ENCODE measurements at regions not wholly inside any gene's neighbourhood (a gene's known extent, or its start where the extent isn't known, plus 50 kb on each side); places are given as distances from the start of the nearest gene placed in this dataset.

- CTCF ChIA-PET: no interaction called here
- no peaks in the 10 kb centered on the region; the same call in 1 of the 2 replicates for H3K27me3 ChIP-seq (ENCODE audit: control insufficient read depth, insufficient read depth, low read length)
- TF ChIP-seq, protein P1, sequence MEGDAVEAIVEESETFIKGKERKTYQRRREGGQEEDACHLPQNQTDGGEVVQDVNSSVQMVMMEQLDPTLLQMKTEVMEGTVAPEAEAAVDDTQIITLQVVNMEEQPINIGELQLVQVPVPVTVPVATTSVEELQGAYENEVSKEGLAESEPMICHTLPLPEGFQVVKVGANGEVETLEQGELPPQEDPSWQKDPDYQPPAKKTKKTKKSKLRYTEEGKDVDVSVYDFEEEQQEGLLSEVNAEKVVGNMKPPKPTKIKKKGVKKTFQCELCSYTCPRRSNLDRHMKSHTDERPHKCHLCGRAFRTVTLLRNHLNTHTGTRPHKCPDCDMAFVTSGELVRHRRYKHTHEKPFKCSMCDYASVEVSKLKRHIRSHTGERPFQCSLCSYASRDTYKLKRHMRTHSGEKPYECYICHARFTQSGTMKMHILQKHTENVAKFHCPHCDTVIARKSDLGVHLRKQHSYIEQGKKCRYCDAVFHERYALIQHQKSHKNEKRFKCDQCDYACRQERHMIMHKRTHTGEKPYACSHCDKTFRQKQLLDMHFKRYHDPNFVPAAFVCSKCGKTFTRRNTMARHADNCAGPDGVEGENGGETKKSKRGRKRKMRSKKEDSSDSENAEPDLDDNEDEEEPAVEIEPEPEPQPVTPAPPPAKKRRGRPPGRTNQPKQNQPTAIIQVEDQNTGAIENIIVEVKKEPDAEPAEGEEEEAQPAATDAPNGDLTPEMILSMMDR (IDR thresholded peaks at IDR 0.05; ENCODE audit: insufficient read depth, low read depth, low read length): no peak
- DNase-seq (ENCODE audit: low read depth): no peak
- H3K4me3 ChIP-seq (ENCODE audit: low read depth, low read length): no peak overlapping the region
- POLR2A ChIA-PET: no interaction called here
- H3K36me3 ChIP-seq (ENCODE audit: control insufficient read depth, insufficient read depth, low read length): no peaks in the 10 kb centered on the region
These were observed 70.0 kb upstream of the B3GAT1 start for GRCh38 chr11:134481933-134482527.

- TF ChIP-seq, protein P1 (IDR thresholded peaks at IDR 0.05; ENCODE audit: insufficient read depth, low read depth, low read length): no peak
- no peaks in the 10 kb centered on the region for H3K36me3 ChIP-seq (ENCODE audit: control insufficient read depth, insufficient read depth, low read length)
- ChIA-PET POLR2A (no interaction called here), CTCF (no interaction called here)
- no peak for DNase-seq (ENCODE audit: low read depth)
- no peaks in the 10 kb centered on the region for H3K27me3 ChIP-seq (ENCODE audit: control insufficient read depth, insufficient read depth, low read length)
- no peak overlapping the region for H3K4me3 ChIP-seq (ENCODE audit: low read depth, low read length)
These were observed 69.1 kb upstream of the B3GAT1 start for GRCh38 chr11:134481135-134481534.

GRCh38 chr11:134480136-134480712, 68.2 kb upstream of the B3GAT1 start:
- POLR2A ChIA-PET: no interaction called here
- DNase-seq (ENCODE audit: low read depth): no peak
- Histone ChIP-seq H3K4me3 (ENCODE audit: low read depth, low read length) (no peak overlapping the region), H3K36me3 (ENCODE audit: control insufficient read depth, insufficient read depth, low read length) (no peaks in the 10 kb centered on the region), H3K27me3 (ENCODE audit: control insufficient read depth, insufficient read depth, low read length) (no peaks in the 10 kb centered on the region)
- CTCF ChIA-PET: no interaction called here
- TF ChIP-seq, protein P1 (IDR thresholded peaks at IDR 0.05; ENCODE audit: insufficient read depth, low read depth, low read length): no peak

DNA sequence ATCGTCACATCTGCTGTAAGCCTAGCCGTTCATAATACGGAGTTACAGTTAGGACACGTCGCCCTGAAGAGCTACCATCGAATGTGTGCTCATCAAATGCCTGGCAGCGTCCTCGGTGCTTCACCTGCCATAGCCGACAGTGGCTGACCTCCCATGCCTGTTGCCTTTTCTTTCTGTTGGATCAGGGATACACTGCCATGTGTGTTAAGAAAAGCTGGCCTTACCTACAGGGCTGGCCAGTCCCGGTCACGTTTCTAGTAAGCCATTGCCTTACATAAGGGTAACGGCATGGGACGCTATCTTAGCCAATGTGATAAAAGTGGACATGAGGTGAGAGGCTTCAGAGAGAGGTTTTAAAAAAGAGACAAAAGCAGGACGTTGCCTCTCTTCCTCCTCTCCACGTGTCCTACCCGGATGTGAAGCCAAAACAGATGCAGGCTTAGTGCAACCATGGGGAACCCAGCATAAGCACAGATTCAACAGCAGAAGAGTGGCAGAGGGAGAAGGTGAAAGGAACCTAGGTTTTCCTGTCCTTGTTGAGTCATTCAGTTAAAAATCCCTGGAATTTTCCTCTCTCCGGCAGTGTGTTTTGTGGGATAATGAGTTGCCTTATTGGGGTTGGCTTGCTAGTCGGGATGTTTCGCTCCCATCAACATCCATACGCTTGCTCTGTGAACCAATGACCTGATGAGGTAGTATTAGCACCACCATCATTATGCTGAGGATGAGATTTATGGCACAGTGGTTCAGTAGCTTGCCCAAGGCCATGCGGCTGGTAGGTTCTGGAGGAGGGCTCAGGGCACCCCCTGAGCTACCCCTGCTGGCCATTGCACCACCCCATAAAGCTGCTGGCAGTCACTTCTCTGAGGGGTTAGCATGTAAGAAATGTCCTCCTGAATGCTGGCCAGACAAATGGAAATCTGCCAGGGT, 67.4 kb upstream of the B3GAT1 start:
- ChIA-PET CTCF (no interaction called here), POLR2A (no interaction called here)
- TF ChIP-seq, protein P1 (IDR thresholded peaks at IDR 0.05; ENCODE audit: insufficient read depth, low read depth, low read length): no peak
- Histone ChIP-seq H3K27me3 (ENCODE audit: control insufficient read depth, insufficient read depth, low read length) (no peaks in the 10 kb centered on the region), H3K4me3 (ENCODE audit: low read depth, low read length) (no peak overlapping the region), H3K36me3 (ENCODE audit: control insufficient read depth, insufficient read depth, low read length) (no peaks in the 10 kb centered on the region)
- no peak for DNase-seq (ENCODE audit: low read depth)

- no peaks in the 10 kb centered on the region for H3K36me3 ChIP-seq (ENCODE audit: control insufficient read depth, insufficient read depth, low read length)
- no peak for DNase-seq (ENCODE audit: low read depth)
- POLR2A ChIA-PET: no interaction called here
- H3K27me3 ChIP-seq (ENCODE audit: control insufficient read depth, insufficient read depth, low read length): no peaks in the 10 kb centered on the region
- no peak overlapping the region for H3K4me3 ChIP-seq (ENCODE audit: low read depth, low read length)
- CTCF ChIA-PET: no interaction called here
- TF ChIP-seq, protein P1 (IDR thresholded peaks at IDR 0.05; ENCODE audit: insufficient read depth, low read depth, low read length): no peak
These were observed 66.6 kb upstream of the B3GAT1 start for GRCh38 chr11:134478611-134479010.

Data from BJ (cell line).